Activated T-cell treated with anti-CD3 and anti-CD28 coated beads, Interleukin-2, amount 50 U/mL, for 4 hours (primary cell): ENCODE measurements at regions not wholly inside any gene's neighbourhood (a gene's known extent, or its start where the extent isn't known, plus 50 kb on each side); places are given as distances from the start of the nearest gene placed in this dataset.
"Not testable (repeated sequence)": the region's sequence is repeated elsewhere in the genome, so short reads cannot be mapped to it uniquely, and the experiment has no call there.

Experiments used
- ATAC-seq, 2 donors: fragments of 200-7000 bp; cut with Tn5 transposase; one replicate each; pipeline ENCODE4 v1.10.0; 2021
- DNase-seq: peaks from one replicate; pipeline ENCODE4 v3.0.0-alpha.2; 2020
- H3K27me3 Mint-ChIP-seq: one replicate; pipeline ENCODE4 v1.8.0; 2021; ENCODE audit warnings: low read depth, mixed read lengths
- H3K36me3 Mint-ChIP-seq: one replicate; pipeline ENCODE4 v1.8.0; 2022; ENCODE audit warnings: mixed read lengths; ENCODE audit not compliant: insufficient read depth
- H3K4me1 Mint-ChIP-seq: one replicate; pipeline ENCODE4 v1.8.0; 2021; ENCODE audit warnings: low read depth, mixed read lengths
- H3K4me3 Mint-ChIP-seq: one replicate; pipeline ENCODE4 v1.8.0; 2021; ENCODE audit warnings: mild to moderate bottlenecking, moderate library complexity, mixed read lengths
- H3K9me3 Mint-ChIP-seq: one replicate; pipeline ENCODE4 v1.8.0; 2021; ENCODE audit warnings: mixed read lengths

GRCh38 chr13:80840316-80840976 lies 499.5 kb upstream of the SPRY2 start:
- ATAC-seq (no peak), DNase-seq (no peak)
- H3K4me3 Mint-ChIP-seq: no peak overlapping the region
- H3K9me3 Mint-ChIP-seq: peaks cover 16% of the 10 kb centered on the region
- H3K36me3 Mint-ChIP-seq: no peaks in the 10 kb centered on the region
- H3K4me1 Mint-ChIP-seq: no peaks in the 10 kb centered on the region
- H3K27me3 Mint-ChIP-seq: no peaks in the 10 kb centered on the region

DNA sequence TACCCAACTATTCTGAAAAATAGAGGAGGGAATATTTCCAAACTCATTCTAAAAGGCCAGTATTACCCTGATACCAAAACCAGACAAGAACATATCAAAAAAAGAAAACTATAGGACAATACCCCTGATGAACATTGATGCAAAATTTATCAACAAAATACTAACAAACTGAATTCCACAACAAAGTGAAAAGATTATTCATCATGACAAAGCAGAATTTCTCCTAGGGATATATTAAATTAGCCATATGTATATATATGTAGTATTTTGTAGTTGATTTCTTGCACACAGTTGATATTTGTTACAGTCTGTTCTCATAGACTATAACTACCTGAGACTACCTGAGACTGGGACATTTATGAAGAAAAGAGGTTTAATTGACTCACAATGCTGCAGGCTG lies 495.0 kb upstream of the SPRY2 start:
- no peak for DNase-seq
- Mint-ChIP-seq H3K27me3 (no peaks in the 10 kb centered on the region), H3K36me3 (no peaks in the 10 kb centered on the region), H3K4me1 (no peaks in the 10 kb centered on the region), H3K4me3 (no peak overlapping the region), H3K9me3 (peaks cover 22% of the 10 kb centered on the region)
- no peak for ATAC-seq

DNA sequence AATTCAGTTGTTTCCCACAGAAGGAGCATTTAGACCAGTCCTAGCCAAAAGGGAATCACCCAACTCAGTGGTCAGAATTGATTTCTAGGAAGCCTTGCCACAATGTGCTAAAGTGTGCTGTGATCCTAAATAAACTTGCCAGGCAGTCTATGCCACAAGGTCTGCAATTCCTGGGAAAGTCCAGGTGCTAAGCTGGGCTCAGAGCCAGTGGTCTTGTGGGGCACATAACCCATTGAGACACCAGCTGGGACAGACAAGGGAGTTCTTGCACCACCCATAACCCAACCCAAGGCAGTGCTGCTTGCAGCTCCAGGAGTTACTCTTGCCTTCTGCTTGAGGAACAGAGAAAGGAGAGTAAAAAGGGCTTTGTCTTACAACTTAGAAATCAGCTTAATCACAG lies 489.5 kb upstream of the SPRY2 start:
- Mint-ChIP-seq H3K36me3 (no peaks in the 10 kb centered on the region), H3K4me1 (no peaks in the 10 kb centered on the region), H3K9me3 (peaks cover 45% of the 10 kb centered on the region), H3K27me3 (no peaks in the 10 kb centered on the region), H3K4me3 (no peak overlapping the region)
- ATAC-seq: no peak
- DNase-seq: no peak

- DNase-seq (no peak), ATAC-seq (no peak)
- H3K4me1 Mint-ChIP-seq: no peaks in the 10 kb centered on the region
- peaks cover 41% of the 10 kb centered on the region for H3K9me3 Mint-ChIP-seq
- no peaks in the 10 kb centered on the region for H3K27me3 Mint-ChIP-seq
- no peak overlapping the region for H3K4me3 Mint-ChIP-seq
- H3K36me3 Mint-ChIP-seq: no peaks in the 10 kb centered on the region
Measured at GRCh38 chr13:80828759-80829158, 487.8 kb upstream of the SPRY2 start.

DNA sequence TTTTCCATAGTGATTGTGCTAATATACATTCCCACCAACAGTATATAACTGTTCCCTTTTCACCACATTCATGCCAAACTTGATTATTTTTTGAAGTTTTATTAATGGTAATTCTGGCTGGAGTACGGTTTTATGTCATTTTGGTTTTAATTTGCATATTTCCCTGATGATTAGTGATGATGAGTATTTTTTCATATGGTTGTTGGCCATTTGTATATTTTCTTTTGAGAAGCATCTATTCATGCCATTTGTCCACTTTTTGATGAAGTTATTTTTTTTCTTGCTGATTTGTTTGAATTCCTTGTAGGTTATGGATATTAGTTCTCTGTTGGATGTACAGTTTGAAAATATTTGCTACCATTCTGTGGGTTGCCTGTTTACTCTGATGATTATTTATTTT lies 484.4 kb upstream of the SPRY2 start:
- Mint-ChIP-seq H3K4me1 (no peaks in the 10 kb centered on the region), H3K36me3 (no peaks in the 10 kb centered on the region), H3K9me3 (peaks cover 39% of the 10 kb centered on the region), H3K27me3 (no peaks in the 10 kb centered on the region), H3K4me3 (no peak overlapping the region)
- no peak for ATAC-seq
- no peak for DNase-seq

GRCh38 chr13:80824229-80824628 lies 483.3 kb upstream of the SPRY2 start:
- H3K9me3 Mint-ChIP-seq: peaks cover 32% of the 10 kb centered on the region
- no peaks in the 10 kb centered on the region for H3K27me3 Mint-ChIP-seq
- DNase-seq: no peak
- H3K36me3 Mint-ChIP-seq: no peaks in the 10 kb centered on the region
- no peaks in the 10 kb centered on the region for H3K4me1 Mint-ChIP-seq
- no peak overlapping the region for H3K4me3 Mint-ChIP-seq
- ATAC-seq: no peak

DNA sequence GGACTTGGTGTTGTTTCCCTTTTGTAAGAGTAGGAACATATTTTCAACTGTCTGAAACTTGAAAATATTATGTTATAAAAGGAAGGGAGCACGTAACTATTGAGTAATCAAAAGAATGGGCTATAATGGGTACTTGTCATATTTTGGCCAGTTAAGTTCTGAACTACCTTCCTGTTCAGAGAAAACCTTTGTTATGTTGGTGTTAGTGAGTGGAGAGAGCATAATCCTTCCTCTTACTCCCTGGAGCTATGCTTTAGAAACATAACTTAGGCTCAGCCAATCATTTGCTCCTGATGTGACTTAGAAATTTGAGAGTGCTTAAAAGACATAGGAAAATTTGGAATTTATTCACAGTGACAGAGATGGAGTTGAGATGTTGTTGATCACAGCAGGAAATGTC lies 482.5 kb upstream of the SPRY2 start:
- no peak for ATAC-seq

DNA sequence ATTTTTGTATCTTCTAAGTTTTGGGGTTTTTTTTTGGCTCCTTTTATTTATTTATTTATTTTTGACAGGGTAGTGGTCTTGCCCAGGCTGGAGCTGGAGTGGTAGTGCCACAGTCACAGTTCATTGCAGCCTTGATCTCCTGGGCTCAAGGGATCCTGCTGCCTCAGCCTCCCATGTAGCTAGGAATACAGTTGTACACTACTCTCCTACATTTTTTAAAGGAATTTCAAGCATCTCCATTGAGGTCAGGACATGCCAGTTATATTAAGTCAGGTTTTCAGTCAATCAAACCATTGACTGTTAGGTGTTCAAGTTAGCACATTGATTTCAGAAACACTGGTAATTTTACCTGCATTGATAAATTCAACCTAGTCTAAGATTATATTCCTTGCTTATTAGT lies 480.5 kb upstream of the SPRY2 start:
- Mint-ChIP-seq H3K4me1 (no peaks in the 10 kb centered on the region), H3K9me3 (peaks cover 15% of the 10 kb centered on the region), H3K4me3 (no peak overlapping the region), H3K27me3 (no peaks in the 10 kb centered on the region), H3K36me3 (no peaks in the 10 kb centered on the region)
- ATAC-seq (no peak), DNase-seq (no peak)

More for the DNA sequence above, 482.5 kb upstream of the SPRY2 start:
- no peaks in the 10 kb centered on the region for H3K36me3 Mint-ChIP-seq
- H3K27me3 Mint-ChIP-seq: no peaks in the 10 kb centered on the region
- peaks cover 30% of the 10 kb centered on the region for H3K9me3 Mint-ChIP-seq
- no peak overlapping the region for H3K4me3 Mint-ChIP-seq
- no peaks in the 10 kb centered on the region for H3K4me1 Mint-ChIP-seq
- no peak for DNase-seq

DNA sequence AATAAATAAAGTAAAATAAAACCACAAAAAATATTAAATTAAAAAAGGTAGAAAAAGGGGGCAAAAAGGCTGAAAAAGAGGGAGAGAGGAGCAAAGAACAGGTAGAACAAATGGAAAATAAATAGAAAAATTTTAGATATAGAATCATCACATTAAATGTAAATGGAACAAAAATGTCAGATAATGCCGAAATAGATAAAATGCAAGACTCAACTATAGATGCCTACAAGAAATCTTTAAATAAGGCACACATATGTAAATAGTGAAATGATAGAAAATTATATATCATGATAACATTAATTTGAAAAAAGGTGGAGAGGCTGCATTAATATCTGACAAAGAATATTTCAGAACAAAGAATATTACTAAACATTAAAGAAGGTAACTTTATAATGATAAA lies 477.1 kb upstream of the SPRY2 start:
- no peak for DNase-seq
- no peaks in the 10 kb centered on the region for H3K4me1 Mint-ChIP-seq
- ATAC-seq: no peak

GRCh38 chr13:80814541-80814940 lies 473.6 kb upstream of the SPRY2 start:
- H3K27me3 Mint-ChIP-seq: no peaks in the 10 kb centered on the region
- H3K36me3 Mint-ChIP-seq: no peaks in the 10 kb centered on the region
- ATAC-seq (no peak), DNase-seq (no peak)
- peaks cover 7% of the 10 kb centered on the region for H3K9me3 Mint-ChIP-seq
- no peaks in the 10 kb centered on the region for H3K4me1 Mint-ChIP-seq
- no peak overlapping the region for H3K4me3 Mint-ChIP-seq

More for the DNA sequence above, 477.1 kb upstream of the SPRY2 start:
- Mint-ChIP-seq H3K36me3 (no peaks in the 10 kb centered on the region), H3K9me3 (peaks cover 3% of the 10 kb centered on the region), H3K27me3 (no peaks in the 10 kb centered on the region), H3K4me3 (no peak overlapping the region)

DNA sequence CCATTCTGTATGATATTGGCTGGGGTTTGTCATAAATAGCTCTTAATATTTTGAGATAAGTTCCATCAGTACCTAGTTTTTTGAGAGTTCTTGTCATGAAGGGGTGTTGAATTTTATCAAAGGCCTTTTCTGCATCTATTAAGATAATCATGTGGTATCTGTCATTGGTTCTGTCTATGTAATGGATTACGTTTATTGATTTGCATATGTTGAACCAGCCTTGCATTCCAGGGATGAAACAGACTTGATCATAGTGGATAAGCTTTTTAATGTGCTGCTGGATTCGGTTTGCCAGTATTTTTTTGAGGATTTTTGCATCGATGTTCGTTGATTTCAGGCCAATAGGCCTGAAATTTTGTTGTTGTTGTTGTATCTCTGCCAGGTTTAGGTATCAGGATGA lies 469.4 kb upstream of the SPRY2 start:
- H3K4me1 Mint-ChIP-seq, H3K36me3 Mint-ChIP-seq, DNase-seq, ATAC-seq, H3K27me3 Mint-ChIP-seq, H3K9me3 Mint-ChIP-seq, H3K4me3 Mint-ChIP-seq: not testable (repeated sequence)

GRCh38 chr13:80802946-80803345 lies 462.0 kb upstream of the SPRY2 start:
- peaks cover 16% of the 10 kb centered on the region for H3K9me3 Mint-ChIP-seq
- H3K4me3 Mint-ChIP-seq: no peak overlapping the region
- ATAC-seq: no peak
- H3K36me3 Mint-ChIP-seq: no peaks in the 10 kb centered on the region
- H3K27me3 Mint-ChIP-seq: no peaks in the 10 kb centered on the region
- DNase-seq: no peak
- no peaks in the 10 kb centered on the region for H3K4me1 Mint-ChIP-seq

- H3K36me3 Mint-ChIP-seq: no peaks in the 10 kb centered on the region
- H3K27me3 Mint-ChIP-seq: no peaks in the 10 kb centered on the region
- peaks cover 9% of the 10 kb centered on the region for H3K9me3 Mint-ChIP-seq
- DNase-seq (no peak), ATAC-seq (no peak)
- no peak overlapping the region for H3K4me3 Mint-ChIP-seq
- H3K4me1 Mint-ChIP-seq: no peaks in the 10 kb centered on the region
Measured at GRCh38 chr13:80798576-80799133, 457.7 kb upstream of the SPRY2 start.

DNA sequence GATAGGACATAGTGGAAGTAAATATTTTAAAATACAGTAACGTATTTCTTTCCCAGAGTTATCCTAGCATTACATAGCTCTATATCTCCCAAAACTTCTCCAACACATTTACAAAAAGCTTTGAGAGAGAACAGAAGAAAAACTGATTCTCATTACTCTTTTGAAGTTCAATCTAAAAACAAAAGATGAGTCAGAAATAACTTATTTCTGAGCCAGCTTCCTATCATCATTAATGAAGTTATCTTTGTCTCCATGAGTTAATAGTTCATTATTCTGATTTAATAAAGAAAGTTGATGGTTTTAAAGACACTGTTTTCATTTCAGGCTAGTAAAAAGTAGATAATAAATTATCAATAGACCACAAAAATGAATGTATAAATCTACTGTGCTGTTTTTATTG lies 446.7 kb upstream of the SPRY2 start:
- Mint-ChIP-seq H3K36me3 (no peaks in the 10 kb centered on the region), H3K27me3 (no peaks in the 10 kb centered on the region), H3K9me3 (peaks cover 9% of the 10 kb centered on the region), H3K4me3 (no peak overlapping the region), H3K4me1 (no peaks in the 10 kb centered on the region)
- no peak for ATAC-seq
- DNase-seq: no peak

- Mint-ChIP-seq H3K27me3 (no peaks in the 10 kb centered on the region), H3K36me3 (no peaks in the 10 kb centered on the region), H3K4me1 (no peaks in the 10 kb centered on the region), H3K4me3 (no peak overlapping the region), H3K9me3 (no peaks in the 10 kb centered on the region)
- ATAC-seq (no peak), DNase-seq (no peak)
Measured at GRCh38 chr13:80783926-80784565, 443.1 kb upstream of the SPRY2 start.
